ENCODE measurements at regions not wholly inside any gene's neighbourhood (a gene's known extent, or its start where the extent isn't known, plus 50 kb on each side); places are given as distances from the start of the nearest gene placed in this dataset.
"Not testable (repeated sequence)": the region's sequence is repeated elsewhere in the genome, so short reads cannot be mapped to it uniquely, and the experiment has no call there.

DNA sequence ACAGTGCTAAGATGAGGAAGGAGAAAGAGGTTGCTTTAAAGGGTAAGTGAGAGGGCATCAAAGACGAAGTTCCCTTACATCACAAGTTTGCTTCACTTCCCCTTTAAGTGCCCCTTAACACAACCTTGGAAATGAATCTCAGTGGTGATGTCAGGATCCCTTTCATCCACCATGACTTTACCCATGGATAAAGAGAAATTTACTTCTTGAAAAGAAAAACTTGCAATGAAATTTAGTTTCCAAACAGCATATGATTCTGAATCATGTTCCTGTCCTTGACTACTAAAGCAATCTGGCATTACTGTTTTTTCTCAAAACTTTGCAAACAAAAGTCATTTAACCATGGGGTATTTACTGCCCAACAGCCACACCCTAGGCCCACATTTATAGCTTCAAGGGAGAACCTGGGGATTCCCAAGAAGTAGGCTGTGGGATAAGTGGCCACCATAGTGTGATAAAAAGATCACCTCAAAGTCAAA, 135.9 kb downstream of the ITGB8 start:
- DNase-seq (ENCODE audit: low read depth): no peak
- in situ Hi-C loops (cut with HindIII; ENCODE audit: low pct_unique_long_range_greater_than_20kb, low sequenced_read_pairs): no loop called here

DNA sequence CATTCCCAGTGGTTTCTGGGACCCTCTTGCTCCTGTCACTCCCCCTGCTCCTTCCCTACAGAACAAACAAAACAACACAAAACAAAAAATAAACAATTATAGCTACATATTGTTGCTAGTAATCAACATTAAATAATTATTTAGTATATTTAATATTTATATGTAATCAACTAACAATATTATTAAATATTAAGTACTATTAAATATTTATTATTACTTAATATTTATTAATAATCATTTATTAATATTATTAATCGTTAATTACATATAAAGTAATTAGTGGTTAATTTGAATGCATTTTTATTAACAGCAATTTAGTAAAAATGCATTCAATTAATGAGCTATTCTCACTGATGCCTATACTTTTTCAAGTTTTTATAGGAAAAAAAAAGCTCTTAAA, 139.4 kb downstream of the ITGB8 start:
- DNase-seq (ENCODE audit: low read depth): no peak
- in situ Hi-C loops (cut with HindIII; ENCODE audit: low pct_unique_long_range_greater_than_20kb, low sequenced_read_pairs): no loop called here

DNA sequence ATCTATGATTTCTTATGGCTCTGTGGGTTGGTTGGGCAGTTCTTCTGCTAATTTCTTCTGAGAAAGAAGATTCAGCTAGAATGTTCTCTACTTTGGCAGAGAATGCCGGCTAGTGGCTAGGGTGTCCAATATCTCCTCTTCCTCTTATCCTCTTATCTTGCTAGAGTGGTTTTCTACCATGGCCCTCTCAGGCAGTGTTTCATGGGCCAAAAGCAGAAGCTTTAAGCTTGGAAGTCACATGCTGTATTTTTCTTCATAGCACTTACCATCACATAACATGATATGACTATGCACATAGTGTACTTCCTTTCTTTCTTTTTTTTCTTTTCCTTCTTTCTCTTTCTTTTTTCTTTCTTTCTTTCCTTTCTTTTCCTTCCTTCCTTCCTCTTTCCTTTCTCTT, 140.0 kb downstream of the ITGB8 start:
- no peak for DNase-seq (ENCODE audit: low read depth)
- in situ Hi-C loops (cut with HindIII; ENCODE audit: low pct_unique_long_range_greater_than_20kb, low sequenced_read_pairs): no loop called here

DNA sequence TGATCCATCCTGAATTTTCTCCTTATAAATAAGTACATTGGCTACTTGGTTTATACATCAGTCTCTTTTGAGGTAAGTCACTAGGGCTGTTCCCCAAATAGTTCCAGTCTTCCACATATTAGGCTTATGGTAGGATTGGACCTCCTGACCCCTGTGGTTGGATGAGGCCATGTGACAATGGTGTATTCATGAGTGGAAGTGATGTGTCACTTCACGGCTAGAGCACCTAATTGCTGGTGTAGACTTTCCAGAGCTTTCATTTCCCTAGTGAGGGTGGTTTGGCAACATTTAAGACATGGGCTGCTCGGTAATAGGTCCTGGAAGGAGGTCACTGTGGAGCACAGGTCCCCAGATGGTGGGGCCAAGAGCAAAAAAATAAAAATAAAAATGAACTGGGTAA, 141.2 kb upstream of the ABCB5 start:
- in situ Hi-C loops (cut with HindIII; ENCODE audit: low pct_unique_long_range_greater_than_20kb, low sequenced_read_pairs): no loop called here
- no peak for DNase-seq (ENCODE audit: low read depth)

DNA sequence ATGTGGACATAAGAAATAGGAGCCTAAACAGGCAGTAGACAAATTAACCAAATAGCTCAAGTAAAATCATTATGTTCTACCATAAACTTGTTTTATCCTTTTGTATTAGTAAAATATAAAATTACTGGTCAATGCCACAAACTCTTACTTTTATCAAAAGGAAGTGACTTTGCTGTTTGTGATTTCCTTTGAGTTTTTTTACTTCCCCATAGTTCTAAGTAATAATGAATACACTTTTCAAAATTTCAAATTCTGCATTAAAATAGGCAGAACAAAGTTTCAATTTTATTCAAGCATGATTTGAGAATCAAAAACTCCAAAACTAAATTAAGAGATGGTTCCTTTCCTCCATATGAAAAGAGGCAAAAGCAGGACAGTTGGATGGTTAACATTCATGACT, 139.7 kb upstream of the ABCB5 start:
- in situ Hi-C loops (cut with HindIII; ENCODE audit: low pct_unique_long_range_greater_than_20kb, low sequenced_read_pairs): no loop called here

DNA sequence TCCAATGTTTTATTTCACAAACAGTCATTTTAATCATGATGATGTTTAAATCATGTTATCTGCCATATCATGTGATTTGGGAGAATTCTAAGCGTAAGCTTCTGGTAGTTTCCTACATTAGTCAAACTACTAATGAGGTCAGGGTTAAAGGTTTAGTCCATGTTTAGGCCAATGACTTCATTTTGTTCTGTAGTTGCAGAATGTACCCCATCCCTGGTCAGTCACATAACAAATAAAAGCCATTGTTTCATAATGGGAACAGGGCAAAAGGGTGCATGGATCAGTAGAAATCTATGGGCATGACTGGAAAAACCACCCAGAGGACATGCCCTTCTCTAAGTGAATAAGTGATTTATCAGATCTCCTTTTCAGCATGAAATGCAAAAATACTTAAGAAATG, 138.4 kb upstream of the ABCB5 start:
- in situ Hi-C loops (cut with HindIII; ENCODE audit: low pct_unique_long_range_greater_than_20kb, low sequenced_read_pairs): no loop called here
- no peak for DNase-seq (ENCODE audit: low read depth)

More for the DNA sequence above, 139.7 kb upstream of the ABCB5 start:
- DNase-seq (ENCODE audit: low read depth): no peak

DNA sequence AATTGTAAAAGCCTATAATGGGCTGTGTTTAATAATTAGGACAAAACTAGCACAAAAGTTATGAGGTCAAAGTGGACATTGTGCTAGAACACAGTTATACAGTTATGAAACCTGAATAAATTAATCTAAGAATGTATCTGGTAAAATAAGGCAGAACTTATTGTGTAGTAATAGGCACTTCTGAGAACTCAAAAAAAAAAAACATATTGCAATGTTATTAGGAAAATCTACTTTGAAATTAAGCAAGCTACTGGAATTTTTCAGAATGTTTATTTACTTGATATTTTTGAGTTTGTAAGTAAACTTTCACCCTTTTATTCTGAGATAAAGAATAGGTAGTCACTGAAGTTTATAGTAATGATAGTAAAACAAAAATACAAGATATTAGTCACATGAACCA, 135.8 kb upstream of the ABCB5 start:
- in situ Hi-C loops (cut with HindIII; ENCODE audit: low pct_unique_long_range_greater_than_20kb, low sequenced_read_pairs): no loop called here
- no peak for DNase-seq (ENCODE audit: low read depth)

DNA sequence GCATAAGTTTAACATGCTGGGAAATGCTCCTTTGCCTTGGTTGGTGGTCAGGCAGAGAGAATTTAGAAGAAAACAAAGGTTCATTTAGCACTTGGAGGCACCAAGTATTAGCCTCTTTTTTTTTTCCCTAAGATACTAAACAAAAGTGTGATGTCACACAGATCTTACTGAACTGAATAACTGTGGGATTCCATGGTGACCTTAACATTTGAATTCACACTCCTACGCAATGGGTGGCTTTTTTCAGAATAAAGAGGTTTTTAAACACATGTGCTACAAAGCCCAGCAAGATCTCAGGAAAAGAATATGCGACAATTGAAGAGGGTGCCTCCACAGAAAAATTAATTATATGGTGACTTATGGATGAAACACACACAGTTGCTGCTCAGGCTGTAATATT, 133.4 kb upstream of the ABCB5 start:
- in situ Hi-C loops (cut with HindIII; ENCODE audit: low pct_unique_long_range_greater_than_20kb, low sequenced_read_pairs): no loop called here
- no peak for DNase-seq (ENCODE audit: low read depth)

DNA sequence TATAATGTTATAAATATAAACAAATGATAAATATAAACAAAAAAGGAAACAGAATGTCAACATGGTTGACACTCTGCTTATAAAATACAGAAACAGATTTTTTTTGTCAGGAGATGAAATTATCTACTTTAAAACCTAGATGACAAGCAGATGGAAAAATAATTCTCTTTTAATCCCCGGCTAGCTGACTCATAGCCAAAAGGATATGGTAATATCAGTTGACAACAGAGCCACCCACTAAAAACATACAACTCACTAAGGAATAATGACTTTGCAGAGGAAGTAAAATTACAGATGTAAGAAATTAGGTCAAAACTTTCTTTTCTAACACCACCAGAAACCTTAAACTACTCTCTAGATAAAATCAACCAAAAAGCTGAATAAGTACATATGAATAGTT, 131.1 kb upstream of the ABCB5 start:
- in situ Hi-C loops (cut with HindIII; ENCODE audit: low pct_unique_long_range_greater_than_20kb, low sequenced_read_pairs): no loop called here
- DNase-seq (ENCODE audit: low read depth): no peak

DNA sequence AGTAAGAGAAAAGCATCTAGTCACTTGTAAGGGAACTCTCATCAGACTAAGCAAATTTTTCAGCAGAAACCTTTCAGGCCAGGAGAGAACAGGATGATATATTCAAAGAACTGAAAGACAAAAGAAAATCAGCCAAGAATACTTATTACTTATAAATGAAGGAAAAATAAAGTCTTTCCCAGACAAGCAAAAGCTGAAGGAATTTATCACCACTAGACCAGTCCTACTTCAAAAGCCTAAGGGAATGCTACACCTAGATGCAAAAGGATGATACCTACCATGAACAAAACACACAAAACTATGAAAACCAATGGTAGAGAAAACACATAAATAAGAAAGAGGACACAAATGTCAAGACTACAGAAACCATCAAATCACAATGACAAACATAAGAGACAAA, 126.6 kb upstream of the ABCB5 start:
- in situ Hi-C loops (cut with HindIII; ENCODE audit: low pct_unique_long_range_greater_than_20kb, low sequenced_read_pairs): no loop called here

DNA sequence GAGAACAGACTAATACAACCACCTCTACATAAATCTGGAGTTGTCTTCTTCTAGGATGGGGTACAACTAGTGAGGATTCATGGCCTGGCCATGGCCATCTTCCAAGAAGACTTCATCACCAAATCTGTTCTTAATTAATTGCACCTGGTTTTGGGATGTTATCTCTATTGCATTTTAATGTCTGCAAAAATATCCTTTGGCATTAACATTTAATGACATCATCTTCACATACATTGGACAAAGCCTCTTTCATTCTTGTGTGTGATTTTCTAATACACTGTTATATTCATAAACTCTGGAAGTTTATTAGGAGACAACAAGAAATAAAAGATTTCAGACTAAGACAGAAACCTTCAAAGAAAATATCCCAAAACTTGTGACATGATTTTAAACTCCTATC, 124.2 kb upstream of the ABCB5 start:
- DNase-seq (ENCODE audit: low read depth): no peak
- in situ Hi-C loops (cut with HindIII; ENCODE audit: low pct_unique_long_range_greater_than_20kb, low sequenced_read_pairs): no loop called here

More for the DNA sequence above, 126.6 kb upstream of the ABCB5 start:
- DNase-seq (ENCODE audit: low read depth): no peak

DNA sequence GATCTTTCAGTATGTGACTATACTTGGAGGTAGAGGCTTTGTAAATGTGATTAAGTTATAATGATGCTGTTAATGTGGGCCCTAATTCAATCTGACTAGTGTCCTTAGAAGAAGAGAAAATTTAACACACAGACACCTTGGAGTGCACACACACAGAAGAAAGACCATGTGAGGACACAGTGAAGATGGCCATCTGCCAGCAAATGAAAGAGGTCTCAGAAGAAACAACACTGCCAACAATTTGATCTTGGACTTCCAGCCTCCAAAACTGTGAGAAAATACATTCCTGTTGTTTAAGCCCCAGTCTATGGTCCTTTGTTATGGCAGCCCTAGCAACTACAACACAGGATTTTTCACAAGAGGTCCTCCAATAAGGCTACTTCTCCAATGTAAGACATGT, 120.9 kb upstream of the ABCB5 start:
- DNase-seq (ENCODE audit: low read depth): no peak
- in situ Hi-C loops (cut with HindIII; ENCODE audit: low pct_unique_long_range_greater_than_20kb, low sequenced_read_pairs): no loop called here

DNA sequence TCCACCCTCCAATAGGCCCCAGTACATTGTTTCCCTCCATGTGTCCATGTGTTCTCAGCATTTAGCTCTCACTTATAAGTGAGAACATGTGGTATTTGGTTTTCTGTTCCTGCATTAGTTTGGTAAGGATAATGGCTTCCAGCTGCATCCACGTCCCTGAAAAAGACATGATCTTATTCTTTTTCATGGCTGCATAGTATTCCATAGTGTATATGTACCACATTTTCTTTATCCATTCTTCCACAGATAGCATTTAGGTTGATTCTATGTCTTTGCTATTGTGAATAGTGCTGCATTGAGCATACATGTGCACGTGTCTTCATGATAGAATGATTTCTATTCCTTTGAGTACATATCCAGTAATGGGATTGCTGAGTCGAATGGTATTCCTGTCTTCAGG, 114.0 kb upstream of the ABCB5 start:
- in situ Hi-C loops (cut with HindIII; ENCODE audit: low pct_unique_long_range_greater_than_20kb, low sequenced_read_pairs); DNase-seq (ENCODE audit: low read depth): not testable (repeated sequence)

DNA sequence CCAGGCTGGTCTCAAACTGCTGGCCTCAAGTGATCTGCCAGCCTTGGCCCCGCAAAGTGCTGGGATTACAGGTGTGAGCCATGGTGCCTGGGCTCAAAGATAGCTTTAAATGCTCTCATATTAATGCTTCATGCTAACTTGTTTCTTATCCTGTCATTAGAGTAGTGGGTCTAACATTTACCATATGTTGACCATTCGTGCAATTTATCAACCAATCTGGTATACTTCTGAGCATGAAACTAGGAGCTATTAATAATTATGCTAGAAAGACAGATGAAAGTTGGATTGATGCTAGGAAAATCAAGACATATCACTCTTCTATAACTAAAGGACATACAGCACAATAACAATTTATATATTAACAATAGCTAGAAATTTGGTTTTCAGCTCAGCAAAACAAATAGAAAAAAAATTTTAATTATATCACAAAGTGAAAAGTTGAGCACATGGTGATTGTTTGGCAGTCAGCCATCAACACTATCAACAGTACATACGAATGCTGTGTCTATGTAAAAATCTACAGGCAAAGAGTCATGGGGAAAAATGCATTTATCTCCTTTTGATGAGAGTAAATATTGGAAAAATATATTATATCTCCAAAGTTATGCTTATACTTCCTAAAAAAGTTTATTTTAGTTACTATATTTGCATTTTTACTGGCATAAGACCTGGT, 112.1 kb upstream of the ABCB5 start:
- in situ Hi-C loops (cut with HindIII; ENCODE audit: low pct_unique_long_range_greater_than_20kb, low sequenced_read_pairs): no loop called here
- no peak for DNase-seq (ENCODE audit: low read depth)

DNA sequence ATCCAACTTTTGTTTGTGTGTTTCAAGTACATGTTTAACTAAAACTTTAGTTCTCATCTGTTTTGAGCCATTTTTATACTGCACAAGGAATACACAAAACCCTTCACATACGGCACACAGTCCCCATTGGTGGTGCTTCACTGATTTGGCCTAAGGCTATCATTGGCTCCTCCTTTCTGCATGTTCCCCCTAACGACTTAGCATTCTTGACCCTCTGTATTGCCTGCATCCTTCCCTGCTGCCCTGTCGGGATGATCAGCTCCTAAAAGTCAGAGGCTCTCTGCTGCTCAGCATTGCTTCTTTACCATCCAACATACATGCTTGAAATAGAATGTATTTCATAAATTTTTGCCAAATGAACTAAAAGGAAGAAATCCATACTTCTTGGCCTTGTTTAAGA, 111.4 kb upstream of the ABCB5 start:
- in situ Hi-C loops (cut with HindIII; ENCODE audit: low pct_unique_long_range_greater_than_20kb, low sequenced_read_pairs): no loop called here
- DNase-seq (ENCODE audit: low read depth): no peak

DNA sequence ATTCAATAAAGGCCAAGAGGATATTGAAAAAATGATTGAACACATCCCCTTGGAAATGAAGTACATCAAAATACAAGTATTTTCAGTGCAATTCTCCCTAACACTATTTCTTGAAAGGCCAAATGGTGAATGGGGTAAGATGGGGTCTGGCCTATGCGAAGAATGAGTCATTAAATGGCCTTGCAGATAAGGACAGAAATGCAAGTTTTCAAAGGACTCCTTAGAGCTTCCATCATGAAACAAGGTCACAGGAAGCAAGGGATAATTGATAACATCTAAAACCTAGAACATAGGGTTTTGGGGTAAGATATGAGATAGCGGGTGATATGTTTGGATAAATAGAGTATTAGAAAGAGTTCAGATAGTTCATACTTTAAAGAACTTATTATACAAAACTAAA, 109.3 kb upstream of the ABCB5 start:
- in situ Hi-C loops (cut with HindIII; ENCODE audit: low pct_unique_long_range_greater_than_20kb, low sequenced_read_pairs): no loop called here
- DNase-seq (ENCODE audit: low read depth): no peak

DNA sequence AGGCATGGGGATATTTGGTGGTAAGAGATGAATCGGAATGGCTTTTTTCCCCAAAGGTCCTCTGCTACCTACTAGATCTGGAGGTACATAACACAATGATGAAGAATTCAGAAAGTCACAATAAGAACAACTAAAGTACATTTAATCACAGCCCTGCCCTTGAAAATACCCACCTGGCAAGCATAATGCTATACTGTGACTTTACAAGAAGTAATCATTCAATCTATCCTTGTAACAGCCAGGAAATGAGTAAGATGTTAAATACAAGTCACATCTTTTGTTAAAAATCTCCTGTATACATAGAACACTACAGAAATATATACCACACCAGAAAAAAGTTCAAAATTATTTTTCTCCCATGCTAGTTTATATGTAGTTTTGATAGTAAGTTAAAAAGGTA, 108.3 kb upstream of the ABCB5 start:
- in situ Hi-C loops (cut with HindIII; ENCODE audit: low pct_unique_long_range_greater_than_20kb, low sequenced_read_pairs): no loop called here

DNA sequence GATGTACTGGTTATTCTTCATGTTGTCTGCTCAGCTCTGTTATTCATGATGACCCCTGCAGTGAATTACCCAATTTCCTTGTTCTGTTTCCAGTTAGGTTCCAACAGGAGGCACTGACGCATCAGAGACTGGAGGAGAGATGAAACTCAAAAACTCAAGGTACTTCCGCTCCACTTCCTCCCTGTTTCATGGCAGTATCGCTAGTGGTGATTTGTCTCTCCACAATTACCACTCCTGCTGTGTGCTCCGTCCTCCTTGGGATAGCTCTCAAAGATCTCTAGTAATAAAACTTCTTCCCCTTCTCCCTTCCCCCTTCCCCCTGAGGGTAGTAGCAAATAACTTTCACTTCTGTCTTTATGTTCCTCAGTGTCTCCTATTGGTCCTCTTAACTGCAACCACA, 107.4 kb upstream of the ABCB5 start:
- in situ Hi-C loops (cut with HindIII; ENCODE audit: low pct_unique_long_range_greater_than_20kb, low sequenced_read_pairs): no loop called here
- DNase-seq (ENCODE audit: low read depth): no peak

More for the DNA sequence above, 108.3 kb upstream of the ABCB5 start:
- no peak for DNase-seq (ENCODE audit: low read depth)

DNA sequence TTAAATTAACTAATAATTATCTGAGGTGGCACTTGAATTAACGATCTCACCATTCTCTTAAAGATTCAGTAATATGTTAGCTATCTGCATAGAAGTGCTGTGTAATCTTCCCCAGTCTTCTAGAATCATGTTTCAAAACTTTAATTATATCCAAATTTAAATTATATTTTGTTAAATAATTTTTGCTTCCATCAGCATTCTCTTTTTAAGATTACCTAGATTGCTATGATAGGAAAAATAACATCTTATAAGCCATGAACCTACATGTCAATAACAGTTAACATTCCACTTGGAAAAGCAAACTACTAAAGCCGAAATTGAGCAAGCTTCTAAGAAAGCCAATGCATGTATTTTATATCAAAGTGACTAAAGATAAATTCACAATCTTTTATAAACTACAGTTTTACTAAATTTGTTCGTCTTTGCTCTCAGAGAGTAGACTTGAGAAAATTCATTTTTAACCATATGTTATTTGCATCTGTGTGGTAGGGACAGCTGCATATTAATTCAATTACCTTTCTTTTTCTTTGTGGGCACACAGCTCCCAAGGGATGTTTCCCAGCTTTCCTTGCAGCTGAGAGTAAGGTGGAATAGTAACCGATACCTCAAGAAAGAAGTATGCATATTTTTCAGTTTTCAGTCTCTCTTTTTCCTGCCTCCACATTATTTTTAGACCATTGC, 105.4 kb upstream of the ABCB5 start:
- in situ Hi-C loops (cut with HindIII; ENCODE audit: low pct_unique_long_range_greater_than_20kb, low sequenced_read_pairs): no loop called here
- no peak for DNase-seq (ENCODE audit: low read depth)

DNA sequence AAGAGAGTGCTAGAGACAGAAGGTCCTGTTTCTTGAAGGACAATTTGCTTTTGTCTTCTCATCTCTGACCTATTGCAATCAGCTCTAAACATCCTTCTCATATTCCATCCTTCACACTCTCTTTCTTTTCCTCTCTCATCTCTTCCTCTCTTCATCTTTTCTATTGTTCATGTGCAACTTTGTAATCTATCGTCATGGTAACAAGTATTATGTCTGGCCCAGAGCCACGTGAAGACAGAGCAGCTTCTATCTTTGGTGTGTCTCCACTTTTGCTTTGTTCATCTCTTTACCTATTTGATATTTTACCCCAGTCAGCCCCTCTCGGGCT, 104.9 kb upstream of the ABCB5 start:
- in situ Hi-C loops (cut with HindIII; ENCODE audit: low pct_unique_long_range_greater_than_20kb, low sequenced_read_pairs): no loop called here
- no peak for DNase-seq (ENCODE audit: low read depth)

All from Caki2 (cell line).